ENCODE measurements at regions not wholly inside any gene's neighbourhood (a gene's known extent, or its start where the extent isn't known, plus 50 kb on each side); places are given as distances from the start of the nearest gene placed in this dataset.
A peak's percentile ranks its signal among the peaks of the same experiment; 100 is the strongest.

- no peak for DNase-seq (ENCODE audit: low spot score)
These were observed 346.6 kb downstream of the IRS2 start for GRCh38 chr13:109439813-109440212.

GRCh38 chr13:109436841-109437240 lies 349.5 kb downstream of the IRS2 start:
- no peak for DNase-seq (ENCODE audit: low spot score)

- DNase-seq (ENCODE audit: low spot score): no peak
These were observed 350.2 kb downstream of the IRS2 start for GRCh38 chr13:109436055-109436622.

GRCh38 chr13:109431217-109431616 lies 355.2 kb downstream of the IRS2 start:
- no peak for DNase-seq (ENCODE audit: low spot score)

GRCh38 chr13:109428146-109428545 lies 358.2 kb downstream of the IRS2 start:
- no peak for DNase-seq (ENCODE audit: low spot score)

GRCh38 chr13:109427695-109428094 lies 358.7 kb downstream of the IRS2 start:
- DNase-seq (ENCODE audit: low spot score): no peak

- DNase-seq (ENCODE audit: low spot score): no peak
These were observed 359.2 kb downstream of the IRS2 start for GRCh38 chr13:109427148-109427547.

- DNase-seq (ENCODE audit: low spot score): no peak
These were observed 359.7 kb downstream of the IRS2 start for GRCh38 chr13:109426690-109426990.

GRCh38 chr13:109425821-109426689 lies 360.3 kb downstream of the IRS2 start:
- DNase-seq (ENCODE audit: low spot score): no peak

GRCh38 chr13:109422161-109422560 lies 364.2 kb downstream of the IRS2 start:
- DNase-seq (ENCODE audit: low spot score): no peak

GRCh38 chr13:109419896-109420295 lies 366.5 kb downstream of the IRS2 start:
- no peak for DNase-seq (ENCODE audit: low spot score)

GRCh38 chr13:109418111-109418510 lies 368.3 kb downstream of the IRS2 start:
- DNase-seq (ENCODE audit: low spot score): no peak

- DNase-seq (ENCODE audit: low spot score): no peak
These were observed 370.4 kb downstream of the IRS2 start for GRCh38 chr13:109416001-109416400.

- DNase-seq (ENCODE audit: low spot score): no peak
These were observed 371.3 kb downstream of the IRS2 start for GRCh38 chr13:109415057-109415456.

- peak; percentile 44 for DNase-seq (ENCODE audit: low spot score)
These were observed 374.0 kb downstream of the IRS2 start for GRCh38 chr13:109412283-109412901.

- no peak for DNase-seq (ENCODE audit: low spot score)
These were observed 375.5 kb downstream of the IRS2 start for GRCh38 chr13:109410868-109411267.

- no peak for DNase-seq (ENCODE audit: low spot score)
These were observed 377.6 kb downstream of the IRS2 start for GRCh38 chr13:109408591-109409382.

GRCh38 chr13:109406376-109406992 lies 379.9 kb downstream of the IRS2 start:
- no peak for DNase-seq (ENCODE audit: low spot score)

GRCh38 chr13:109403012-109403421 lies 383.4 kb downstream of the IRS2 start:
- DNase-seq (ENCODE audit: low spot score): no peak

- DNase-seq (ENCODE audit: low spot score): no peak
These were observed 384.5 kb downstream of the IRS2 start for GRCh38 chr13:109401891-109402290.

GRCh38 chr13:109401307-109401706 lies 385.1 kb downstream of the IRS2 start:
- DNase-seq (ENCODE audit: low spot score): no peak

Measured in mucosa of gallbladder (tissue), 1 donor.